ENCODE measurements at regions not wholly inside any gene's neighbourhood (a gene's known extent, or its start where the extent isn't known, plus 50 kb on each side); places are given as distances from the start of the nearest gene placed in this dataset.

GRCh38 chr5:61623401-61624069 is 291.5 kb downstream of the ZSWIM6 start:
- Histone ChIP-seq H3K9ac (ENCODE audit: low read depth, low read length) (no peak overlapping the region), H3K9me3 (ENCODE audit: control insufficient read depth, insufficient read depth, low read length) (no peaks in the 10 kb centered on the region), H3K36me3 (ENCODE audit: control insufficient read depth, insufficient read depth, low read length) (no peaks in the 10 kb centered on the region), H3K4me1 (ENCODE audit: control insufficient read depth, insufficient read depth, low read length) (peaks cover 14% of the 10 kb centered on the region), H3K4me3 (ENCODE audit: low read depth, low read length) (no peak overlapping the region), H3K27ac (ENCODE audit: low read depth, low read length) (no peak overlapping the region), H3K27me3 (ENCODE audit: control insufficient read depth, insufficient read depth, low read length) (no peaks in the 10 kb centered on the region)

- peak overlapping the region; percentile 66 for H3K4me3 ChIP-seq (ENCODE audit: low read depth, low read length)
Measured at GRCh38 chr5:61624553-61625136, 292.6 kb downstream of the ZSWIM6 start.

GRCh38 chr5:61625137-61625561 is 293.1 kb downstream of the ZSWIM6 start:
- H3K4me3 ChIP-seq (ENCODE audit: low read depth, low read length), result peak overlapping the region; percentile 66
- no peaks in the 10 kb centered on the region for H3K36me3 ChIP-seq (ENCODE audit: control insufficient read depth, insufficient read depth, low read length)
- no peaks in the 10 kb centered on the region for H3K9me3 ChIP-seq (ENCODE audit: control insufficient read depth, insufficient read depth, low read length)
- peak overlapping the region; percentile 39; the same call in 1 of the 2 replicates for H3K9ac ChIP-seq (ENCODE audit: low read depth, low read length)
- H3K4me1 ChIP-seq (ENCODE audit: control insufficient read depth, insufficient read depth, low read length), result peaks cover 14% of the 10 kb centered on the region
- no peak overlapping the region for H3K27ac ChIP-seq (ENCODE audit: low read depth, low read length)
- H3K27me3 ChIP-seq (ENCODE audit: control insufficient read depth, insufficient read depth, low read length), result no peaks in the 10 kb centered on the region

More at GRCh38 chr5:61624553-61625136, 292.6 kb downstream of the ZSWIM6 start:
- no peak overlapping the region for H3K27ac ChIP-seq (ENCODE audit: low read depth, low read length)
- no peaks in the 10 kb centered on the region for H3K27me3 ChIP-seq (ENCODE audit: control insufficient read depth, insufficient read depth, low read length)
- peaks cover 14% of the 10 kb centered on the region for H3K4me1 ChIP-seq (ENCODE audit: control insufficient read depth, insufficient read depth, low read length)
- no peak overlapping the region for H3K9ac ChIP-seq (ENCODE audit: low read depth, low read length)
- no peaks in the 10 kb centered on the region for H3K36me3 ChIP-seq (ENCODE audit: control insufficient read depth, insufficient read depth, low read length)
- no peaks in the 10 kb centered on the region for H3K9me3 ChIP-seq (ENCODE audit: control insufficient read depth, insufficient read depth, low read length)

GRCh38 chr5:61625681-61626621 is 293.9 kb downstream of the ZSWIM6 start:
- Histone ChIP-seq H3K9ac (ENCODE audit: low read depth, low read length) (peak overlapping the region; percentile 39), H3K4me1 (ENCODE audit: control insufficient read depth, insufficient read depth, low read length) (peaks cover 14% of the 10 kb centered on the region), H3K27me3 (ENCODE audit: control insufficient read depth, insufficient read depth, low read length) (no peaks in the 10 kb centered on the region), H3K4me3 (ENCODE audit: low read depth, low read length) (peak overlapping the region; percentile 66), H3K27ac (ENCODE audit: low read depth, low read length) (no peak overlapping the region), H3K36me3 (ENCODE audit: control insufficient read depth, insufficient read depth, low read length) (no peaks in the 10 kb centered on the region), H3K9me3 (ENCODE audit: control insufficient read depth, insufficient read depth, low read length) (no peaks in the 10 kb centered on the region)

GRCh38 chr5:61626639-61627282 is 294.7 kb downstream of the ZSWIM6 start:
- no peaks in the 10 kb centered on the region for H3K27me3 ChIP-seq (ENCODE audit: control insufficient read depth, insufficient read depth, low read length)
- no peaks in the 10 kb centered on the region for H3K9me3 ChIP-seq (ENCODE audit: control insufficient read depth, insufficient read depth, low read length)
- H3K4me1 ChIP-seq (ENCODE audit: control insufficient read depth, insufficient read depth, low read length), result peaks cover 18% of the 10 kb centered on the region
- no peak overlapping the region for H3K9ac ChIP-seq (ENCODE audit: low read depth, low read length)
- H3K4me3 ChIP-seq (ENCODE audit: low read depth, low read length), result 0 out of 2 replicates have a peak overlapping the region, but pooled peaks have one; percentile 66
- no peak overlapping the region for H3K27ac ChIP-seq (ENCODE audit: low read depth, low read length)
- H3K36me3 ChIP-seq (ENCODE audit: control insufficient read depth, insufficient read depth, low read length), result no peaks in the 10 kb centered on the region

- no peak overlapping the region for H3K27ac ChIP-seq (ENCODE audit: low read depth, low read length)
- H3K4me3 ChIP-seq (ENCODE audit: low read depth, low read length), result no peak overlapping the region
- no peaks in the 10 kb centered on the region for H3K27me3 ChIP-seq (ENCODE audit: control insufficient read depth, insufficient read depth, low read length)
- no peaks in the 10 kb centered on the region for H3K9me3 ChIP-seq (ENCODE audit: control insufficient read depth, insufficient read depth, low read length)
- no peaks in the 10 kb centered on the region for H3K36me3 ChIP-seq (ENCODE audit: control insufficient read depth, insufficient read depth, low read length)
- no peak overlapping the region for H3K9ac ChIP-seq (ENCODE audit: low read depth, low read length)
- H3K4me1 ChIP-seq (ENCODE audit: control insufficient read depth, insufficient read depth, low read length), result peaks cover 24% of the 10 kb centered on the region
Measured at GRCh38 chr5:61627531-61627930, 295.5 kb downstream of the ZSWIM6 start.

GRCh38 chr5:61630908-61631307 is 298.9 kb downstream of the ZSWIM6 start:
- no peaks in the 10 kb centered on the region for H3K9me3 ChIP-seq (ENCODE audit: control insufficient read depth, insufficient read depth, low read length)
- no peak overlapping the region for H3K9ac ChIP-seq (ENCODE audit: low read depth, low read length)
- no peak overlapping the region for H3K27ac ChIP-seq (ENCODE audit: low read depth, low read length)
- no peaks in the 10 kb centered on the region for H3K27me3 ChIP-seq (ENCODE audit: control insufficient read depth, insufficient read depth, low read length)
- no peak overlapping the region for H3K4me3 ChIP-seq (ENCODE audit: low read depth, low read length)
- no peaks in the 10 kb centered on the region for H3K36me3 ChIP-seq (ENCODE audit: control insufficient read depth, insufficient read depth, low read length)
- peaks cover 11% of the 10 kb centered on the region for H3K4me1 ChIP-seq (ENCODE audit: control insufficient read depth, insufficient read depth, low read length)

- H3K9ac ChIP-seq (ENCODE audit: low read depth, low read length), result no peak overlapping the region
Measured at GRCh38 chr5:61631438-61631941, 299.4 kb downstream of the ZSWIM6 start.

GRCh38 chr5:61632064-61632463 is 300.0 kb downstream of the ZSWIM6 start:
- Histone ChIP-seq H3K9ac (ENCODE audit: low read depth, low read length) (no peak overlapping the region), H3K36me3 (ENCODE audit: control insufficient read depth, insufficient read depth, low read length) (no peaks in the 10 kb centered on the region), H3K27ac (ENCODE audit: low read depth, low read length) (no peak overlapping the region), H3K9me3 (ENCODE audit: control insufficient read depth, insufficient read depth, low read length) (no peaks in the 10 kb centered on the region), H3K4me3 (ENCODE audit: low read depth, low read length) (no peak overlapping the region), H3K4me1 (ENCODE audit: control insufficient read depth, insufficient read depth, low read length) (peaks cover 15% of the 10 kb centered on the region), H3K27me3 (ENCODE audit: control insufficient read depth, insufficient read depth, low read length) (no peaks in the 10 kb centered on the region)

More at GRCh38 chr5:61631438-61631941, 299.4 kb downstream of the ZSWIM6 start:
- Histone ChIP-seq H3K9me3 (ENCODE audit: control insufficient read depth, insufficient read depth, low read length) (no peaks in the 10 kb centered on the region), H3K36me3 (ENCODE audit: control insufficient read depth, insufficient read depth, low read length) (no peaks in the 10 kb centered on the region), H3K27ac (ENCODE audit: low read depth, low read length) (no peak overlapping the region), H3K4me3 (ENCODE audit: low read depth, low read length) (no peak overlapping the region), H3K4me1 (ENCODE audit: control insufficient read depth, insufficient read depth, low read length) (peaks cover 11% of the 10 kb centered on the region), H3K27me3 (ENCODE audit: control insufficient read depth, insufficient read depth, low read length) (no peaks in the 10 kb centered on the region)

- no peaks in the 10 kb centered on the region for H3K27me3 ChIP-seq (ENCODE audit: control insufficient read depth, insufficient read depth, low read length)
- peaks cover 22% of the 10 kb centered on the region for H3K4me1 ChIP-seq (ENCODE audit: control insufficient read depth, insufficient read depth, low read length)
- H3K9me3 ChIP-seq (ENCODE audit: control insufficient read depth, insufficient read depth, low read length), result no peaks in the 10 kb centered on the region
- H3K27ac ChIP-seq (ENCODE audit: low read depth, low read length), result no peak overlapping the region
- no peak overlapping the region for H3K4me3 ChIP-seq (ENCODE audit: low read depth, low read length)
- no peak overlapping the region for H3K9ac ChIP-seq (ENCODE audit: low read depth, low read length)
- H3K36me3 ChIP-seq (ENCODE audit: control insufficient read depth, insufficient read depth, low read length), result no peaks in the 10 kb centered on the region
Measured at GRCh38 chr5:61635271-61635670, 303.2 kb downstream of the ZSWIM6 start.
